CD4-positive, alpha-beta T cell treated with Interleukin-6 at 100 ng/mL for 8 hours (primary cell): ENCODE measurements at regions not wholly inside any gene's neighbourhood (a gene's known extent, or its start where the extent isn't known, plus 50 kb on each side); places are given as distances from the start of the nearest gene placed in this dataset.
"Not testable (repeated sequence)": the region's sequence is repeated elsewhere in the genome, so short reads cannot be mapped to it uniquely, and the experiment has no call there.

Source experiments
- DNase-seq: peaks from one replicate; pipeline ENCODE4 v3.0.0-alpha.2; 2020; ENCODE audit warnings: mixed read lengths, low spot score

GRCh38 chr3:187536185-187536584 is 134.0 kb downstream of the SST start:
- DNase-seq: no peak

- no peak for DNase-seq
Observed at GRCh38 chr3:187533797-187534196, 136.4 kb downstream of the SST start.

- DNase-seq: no peak
Observed at GRCh38 chr3:187531831-187532230, 138.4 kb downstream of the SST start.

GRCh38 chr3:187522890-187523289 is 147.3 kb downstream of the SST start:
- DNase-seq: no peak

- no peak for DNase-seq
Observed at GRCh38 chr3:187522293-187522692, 147.9 kb downstream of the SST start.

- DNase-seq: no peak
Observed at GRCh38 chr3:187521546-187521945, 148.6 kb downstream of the SST start.

- DNase-seq: no peak
Observed at GRCh38 chr3:187520027-187520945, 149.9 kb downstream of the SST start.

GRCh38 chr3:187519428-187519890 is 150.7 kb downstream of the SST start:
- DNase-seq: no peak

- no peak for DNase-seq
Observed at GRCh38 chr3:187518616-187519015, 150.4 kb downstream of the RTP4 start.

- no peak for DNase-seq
Observed at GRCh38 chr3:187518207-187518606, 150.0 kb downstream of the RTP4 start.

- DNase-seq: no peak
Observed at GRCh38 chr3:187516446-187517185, 148.4 kb downstream of the RTP4 start.

- no peak for DNase-seq
Observed at GRCh38 chr3:187507905-187508304, 139.7 kb downstream of the RTP4 start.

- DNase-seq: no peak
Observed at GRCh38 chr3:187507266-187507665, 139.1 kb downstream of the RTP4 start.

- DNase-seq: no peak
Observed at GRCh38 chr3:187504435-187504834, 136.2 kb downstream of the RTP4 start.

- DNase-seq: no peak
Observed at GRCh38 chr3:187498211-187498724, 130.1 kb downstream of the RTP4 start.

- DNase-seq: no peak
Observed at GRCh38 chr3:187497052-187497451, 128.9 kb downstream of the RTP4 start.

- not testable (repeated sequence) for DNase-seq
Observed at GRCh38 chr3:187494056-187494455, 125.9 kb downstream of the RTP4 start.

- DNase-seq: no peak
Observed at GRCh38 chr3:187491371-187491770, 123.2 kb downstream of the RTP4 start.

- no peak for DNase-seq
Observed at GRCh38 chr3:187490366-187490765, 122.2 kb downstream of the RTP4 start.

GRCh38 chr3:187484547-187485295 is 116.5 kb downstream of the RTP4 start:
- no peak for DNase-seq

GRCh38 chr3:187481426-187481825 is 113.2 kb downstream of the RTP4 start:
- DNase-seq: no peak

GRCh38 chr3:187475613-187476012 is 107.4 kb downstream of the RTP4 start:
- DNase-seq: not testable (repeated sequence)
